Left ventricle myocardium inferior (tissue), 1 donor: ENCODE measurements at regions not wholly inside any gene's neighbourhood (a gene's known extent, or its start where the extent isn't known, plus 50 kb on each side); places are given as distances from the start of the nearest gene placed in this dataset.
A peak's percentile ranks its signal among the peaks of the same experiment; 100 is the strongest.

ENCODE experiments used
- DNase-seq: peaks from one replicate; pipeline ENCODE4 v3.0.0-alpha.2; 2020
- H3K27ac ChIP-seq: fragments of 200-600 bp; replicated peaks from 2 replicates; pipeline ENCODE4 v1.8.0; 2021
- H3K27me3 ChIP-seq: fragments of 200-600 bp; 2 replicates; pipeline ENCODE4 v1.8.0; 2021; ENCODE audit warnings: low read depth
- H3K36me3 ChIP-seq: fragments of 200-600 bp; 2 replicates; pipeline ENCODE4 v1.8.0; 2021
- H3K4me1 ChIP-seq: fragments of 200-600 bp; 2 replicates; pipeline ENCODE4 v1.8.0; 2021
- H3K4me3 ChIP-seq: fragments of 200-600 bp; 2 replicates; pipeline ENCODE4 v1.8.0; 2021; ENCODE audit warnings: mild to moderate bottlenecking, moderate library complexity
- H3K9me3 ChIP-seq: fragments of 200-600 bp; replicated peaks from 2 replicates; pipeline ENCODE4 v1.8.0; 2021
- CTCF ChIP-seq: fragments of 200-600 bp; IDR thresholded peaks from 2 replicates; pipeline ENCODE4 v1.8.0; 2021; ENCODE audit warnings: antibody characterized with exemption, mild to moderate bottlenecking, borderline replicate concordance
- intact Hi-C: fragments of 100-400 bp; cut with micrococcal nuclease; formaldehyde crosslinking; loops from one replicate; pipeline ENCODE4 v1.11.0; 2022
- donor health status: DM: no; HTN: yes; CAD: no; lungs with severe emphysema.

GRCh38 chr10:29797616-29798015 is 162.8 kb upstream of the SVIL start:
- no peaks in the 10 kb centered on the region for H3K36me3 ChIP-seq
- H3K27me3 ChIP-seq = no peaks in the 10 kb centered on the region
- no peak for DNase-seq
- H3K9me3 ChIP-seq = no peaks in the 10 kb centered on the region
- H3K4me1 ChIP-seq = peaks cover 13% of the 10 kb centered on the region
- no peak overlapping the region for H3K27ac ChIP-seq
- H3K4me3 ChIP-seq = no peak overlapping the region
- TF ChIP-seq CTCF = no peak
- intact Hi-C loops = no loop called here

DNA sequence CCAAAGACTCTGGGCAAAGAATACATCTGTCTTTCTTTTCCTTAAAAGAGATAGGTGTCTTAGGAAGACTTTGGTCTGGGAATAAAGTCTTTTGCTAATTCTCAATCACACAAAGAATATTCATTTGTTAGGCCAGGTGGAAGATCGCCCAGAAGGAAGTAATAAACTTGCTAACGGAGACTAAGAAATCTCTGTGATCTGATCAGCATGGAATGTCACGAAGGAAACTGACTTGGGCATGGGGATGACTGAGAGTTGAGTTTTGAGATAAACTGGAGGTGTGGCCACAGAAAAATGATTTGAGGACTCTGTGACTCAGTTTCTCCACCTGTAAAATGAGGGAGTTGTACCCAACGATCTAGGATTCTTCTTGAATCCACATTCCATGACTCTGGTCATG is 161.1 kb upstream of the SVIL start:
- Histone ChIP-seq H3K36me3 (no peaks in the 10 kb centered on the region), H3K27me3 (no peaks in the 10 kb centered on the region), H3K9me3 (no peaks in the 10 kb centered on the region), H3K27ac (no peak overlapping the region), H3K4me1 (peaks cover 13% of the 10 kb centered on the region), H3K4me3 (no peak overlapping the region)
- no peak for DNase-seq
- intact Hi-C loops = no loop called here
- TF ChIP-seq CTCF = no peak

- no peak for TF ChIP-seq CTCF
- intact Hi-C loops = no loop called here
- H3K4me1 ChIP-seq = peaks cover 13% of the 10 kb centered on the region
- H3K9me3 ChIP-seq = no peaks in the 10 kb centered on the region
- no peak for DNase-seq
- H3K36me3 ChIP-seq = no peaks in the 10 kb centered on the region
- H3K4me3 ChIP-seq = no peak overlapping the region
- H3K27me3 ChIP-seq = no peaks in the 10 kb centered on the region
- H3K27ac ChIP-seq = peak overlapping the region; percentile 66
Observed at GRCh38 chr10:29794776-29795611, 160.2 kb upstream of the SVIL start.

DNA sequence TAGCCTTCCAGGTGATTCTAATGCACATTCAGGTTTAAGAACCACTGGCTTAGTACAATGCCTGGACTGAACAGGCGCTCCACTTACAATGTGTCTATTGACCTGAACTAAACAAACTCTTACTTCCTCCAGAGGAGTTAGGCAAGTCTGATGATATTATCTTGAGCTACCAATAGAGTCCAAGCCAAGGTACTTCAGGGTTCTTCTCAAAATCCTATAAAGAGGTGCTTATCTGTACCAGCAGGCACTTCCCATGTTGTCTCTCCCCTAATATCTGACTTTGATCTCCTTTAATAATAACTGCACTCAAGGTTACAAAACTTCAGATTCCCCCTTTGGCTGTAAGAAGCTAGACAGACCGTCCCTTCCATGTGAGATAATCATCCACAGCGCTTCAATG is 157.0 kb upstream of the SVIL start:
- H3K27me3 ChIP-seq = no peaks in the 10 kb centered on the region
- H3K36me3 ChIP-seq = no peaks in the 10 kb centered on the region
- no peak for DNase-seq
- peaks cover 13% of the 10 kb centered on the region for H3K4me1 ChIP-seq
- no peak overlapping the region for H3K27ac ChIP-seq
- no peak overlapping the region for H3K4me3 ChIP-seq
- peaks cover 13% of the 10 kb centered on the region for H3K9me3 ChIP-seq
- no peak for TF ChIP-seq CTCF
- intact Hi-C loops = no loop called here

DNA sequence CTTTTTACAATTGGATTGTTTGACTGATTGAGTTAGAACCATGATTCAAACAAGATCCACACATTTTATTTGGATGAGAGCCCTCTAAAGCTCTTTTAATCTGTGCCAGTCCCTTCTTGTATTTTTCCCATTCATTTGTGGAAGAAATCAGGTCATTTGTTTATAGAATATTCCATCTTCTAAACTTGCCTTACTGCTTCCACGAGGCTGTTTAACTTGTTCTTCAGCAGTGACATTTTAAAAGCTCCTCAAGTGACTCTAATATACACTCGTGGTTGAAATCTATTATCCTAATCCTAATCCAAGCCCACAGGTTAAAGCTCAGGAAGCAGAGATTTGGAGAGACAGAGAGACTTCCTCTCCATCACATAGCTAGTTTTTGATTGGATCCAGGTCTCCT is 155.4 kb upstream of the SVIL start:
- Histone ChIP-seq H3K9me3 (peaks cover 13% of the 10 kb centered on the region), H3K27me3 (no peaks in the 10 kb centered on the region), H3K27ac (no peak overlapping the region), H3K36me3 (no peaks in the 10 kb centered on the region), H3K4me3 (no peak overlapping the region), H3K4me1 (peaks cover 7% of the 10 kb centered on the region)
- intact Hi-C loops = no loop called here
- no peak for DNase-seq
- no peak for TF ChIP-seq CTCF
